ENCODE measurements at regions not wholly inside any gene's neighbourhood (a gene's known extent, or its start where the extent isn't known, plus 50 kb on each side); places are given as distances from the start of the nearest gene placed in this dataset.
A peak's percentile ranks its signal among the peaks of the same experiment; 100 is the strongest.

- peaks cover 6% of the 10 kb centered on the region for H3K4me1 ChIP-seq (ENCODE audit: control insufficient read depth, insufficient read depth, low read length, unreplicated experiment)
- H3K4me3 ChIP-seq (ENCODE audit: low read depth, low read length): no peak overlapping the region
- H2AFZ ChIP-seq (ENCODE audit: low read length, unreplicated experiment): no peak overlapping the region
- no peaks in the 10 kb centered on the region for H3K79me2 ChIP-seq (ENCODE audit: control insufficient read depth, insufficient read depth, low read length, unreplicated experiment)
- no peaks in the 10 kb centered on the region for H3K27me3 ChIP-seq (ENCODE audit: insufficient read depth, low read length)
- no peak overlapping the region for H3K27ac ChIP-seq (ENCODE audit: low read depth, low read length)
- H3K36me3 ChIP-seq (ENCODE audit: insufficient read depth, low read length): no peaks in the 10 kb centered on the region
Observed at GRCh38 chr2:150292192-150292591, 195.3 kb downstream of the RND3 start.

GRCh38 chr2:150286730-150287362, 200.6 kb downstream of the RND3 start:
- Histone ChIP-seq H3K27ac (ENCODE audit: low read depth, low read length) (no peak overlapping the region), H3K79me2 (ENCODE audit: control insufficient read depth, insufficient read depth, low read length, unreplicated experiment) (no peaks in the 10 kb centered on the region), H3K36me3 (ENCODE audit: insufficient read depth, low read length) (no peaks in the 10 kb centered on the region), H2AFZ (ENCODE audit: low read length, unreplicated experiment) (peak overlapping the region; percentile 22), H3K4me3 (ENCODE audit: low read depth, low read length) (no peak overlapping the region), H3K4me1 (ENCODE audit: control insufficient read depth, insufficient read depth, low read length, unreplicated experiment) (peaks cover 4% of the 10 kb centered on the region), H3K27me3 (ENCODE audit: insufficient read depth, low read length) (no peaks in the 10 kb centered on the region)

DNA sequence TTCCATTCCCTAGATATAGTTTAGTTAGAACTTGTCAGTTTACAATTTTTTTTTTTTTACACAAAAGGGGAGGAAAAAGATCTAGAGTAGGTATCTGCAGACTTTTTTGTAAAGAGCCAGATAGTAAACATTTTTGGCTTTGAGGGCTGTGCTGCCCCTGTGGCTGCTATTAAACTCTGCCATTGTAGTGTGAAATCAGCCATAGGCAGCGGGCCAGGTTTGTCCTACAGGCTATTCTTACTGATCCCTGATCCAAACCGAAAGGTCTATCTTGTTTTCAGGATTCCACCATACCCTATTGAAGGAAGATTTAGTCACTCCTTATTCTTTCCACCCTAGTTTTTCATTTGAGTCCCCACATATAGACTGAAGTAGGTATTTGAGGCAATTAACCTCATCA, 203.4 kb downstream of the RND3 start:
- no peak overlapping the region for H3K27ac ChIP-seq (ENCODE audit: low read depth, low read length)
- peaks cover 15% of the 10 kb centered on the region for H3K4me1 ChIP-seq (ENCODE audit: control insufficient read depth, insufficient read depth, low read length, unreplicated experiment)
- H2AFZ ChIP-seq (ENCODE audit: low read length, unreplicated experiment): no peak overlapping the region
- no peaks in the 10 kb centered on the region for H3K36me3 ChIP-seq (ENCODE audit: insufficient read depth, low read length)
- no peak overlapping the region for H3K4me3 ChIP-seq (ENCODE audit: low read depth, low read length)
- no peaks in the 10 kb centered on the region for H3K79me2 ChIP-seq (ENCODE audit: control insufficient read depth, insufficient read depth, low read length, unreplicated experiment)
- no peaks in the 10 kb centered on the region for H3K27me3 ChIP-seq (ENCODE audit: insufficient read depth, low read length)

GRCh38 chr2:150282771-150283371, 204.6 kb downstream of the RND3 start:
- Histone ChIP-seq H3K4me3 (ENCODE audit: low read depth, low read length) (no peak overlapping the region), H3K4me1 (ENCODE audit: control insufficient read depth, insufficient read depth, low read length, unreplicated experiment) (peaks cover 15% of the 10 kb centered on the region), H3K27ac (ENCODE audit: low read depth, low read length) (no peak overlapping the region), H3K27me3 (ENCODE audit: insufficient read depth, low read length) (no peaks in the 10 kb centered on the region), H3K79me2 (ENCODE audit: control insufficient read depth, insufficient read depth, low read length, unreplicated experiment) (no peaks in the 10 kb centered on the region), H3K36me3 (ENCODE audit: insufficient read depth, low read length) (no peaks in the 10 kb centered on the region), H2AFZ (ENCODE audit: low read length, unreplicated experiment) (no peak overlapping the region)

GRCh38 chr2:150282357-150282756, 205.1 kb downstream of the RND3 start:
- Histone ChIP-seq H2AFZ (ENCODE audit: low read length, unreplicated experiment) (no peak overlapping the region), H3K27me3 (ENCODE audit: insufficient read depth, low read length) (no peaks in the 10 kb centered on the region), H3K4me3 (ENCODE audit: low read depth, low read length) (no peak overlapping the region), H3K79me2 (ENCODE audit: control insufficient read depth, insufficient read depth, low read length, unreplicated experiment) (no peaks in the 10 kb centered on the region), H3K36me3 (ENCODE audit: insufficient read depth, low read length) (no peaks in the 10 kb centered on the region), H3K27ac (ENCODE audit: low read depth, low read length) (no peak overlapping the region), H3K4me1 (ENCODE audit: control insufficient read depth, insufficient read depth, low read length, unreplicated experiment) (peaks cover 15% of the 10 kb centered on the region)

GRCh38 chr2:150280231-150280630, 207.2 kb downstream of the RND3 start:
- H3K4me3 ChIP-seq (ENCODE audit: low read depth, low read length): no peak overlapping the region
- no peaks in the 10 kb centered on the region for H3K79me2 ChIP-seq (ENCODE audit: control insufficient read depth, insufficient read depth, low read length, unreplicated experiment)

GRCh38 chr2:150279686-150280085, 207.8 kb downstream of the RND3 start:
- H3K27ac ChIP-seq (ENCODE audit: low read depth, low read length): peak overlapping the region; percentile 43
- no peak overlapping the region for H2AFZ ChIP-seq (ENCODE audit: low read length, unreplicated experiment)
- no peaks in the 10 kb centered on the region for H3K27me3 ChIP-seq (ENCODE audit: insufficient read depth, low read length)
- H3K4me3 ChIP-seq (ENCODE audit: low read depth, low read length): no peak overlapping the region
- no peaks in the 10 kb centered on the region for H3K36me3 ChIP-seq (ENCODE audit: insufficient read depth, low read length)
- peaks cover 11% of the 10 kb centered on the region for H3K4me1 ChIP-seq (ENCODE audit: control insufficient read depth, insufficient read depth, low read length, unreplicated experiment)
- no peaks in the 10 kb centered on the region for H3K79me2 ChIP-seq (ENCODE audit: control insufficient read depth, insufficient read depth, low read length, unreplicated experiment)

More at GRCh38 chr2:150280231-150280630, 207.2 kb downstream of the RND3 start:
- Histone ChIP-seq H2AFZ (ENCODE audit: low read length, unreplicated experiment) (peak overlapping the region; percentile 8), H3K27ac (ENCODE audit: low read depth, low read length) (peak overlapping the region; percentile 43), H3K36me3 (ENCODE audit: insufficient read depth, low read length) (no peaks in the 10 kb centered on the region), H3K4me1 (ENCODE audit: control insufficient read depth, insufficient read depth, low read length, unreplicated experiment) (peaks cover 11% of the 10 kb centered on the region), H3K27me3 (ENCODE audit: insufficient read depth, low read length) (no peaks in the 10 kb centered on the region)

DNA sequence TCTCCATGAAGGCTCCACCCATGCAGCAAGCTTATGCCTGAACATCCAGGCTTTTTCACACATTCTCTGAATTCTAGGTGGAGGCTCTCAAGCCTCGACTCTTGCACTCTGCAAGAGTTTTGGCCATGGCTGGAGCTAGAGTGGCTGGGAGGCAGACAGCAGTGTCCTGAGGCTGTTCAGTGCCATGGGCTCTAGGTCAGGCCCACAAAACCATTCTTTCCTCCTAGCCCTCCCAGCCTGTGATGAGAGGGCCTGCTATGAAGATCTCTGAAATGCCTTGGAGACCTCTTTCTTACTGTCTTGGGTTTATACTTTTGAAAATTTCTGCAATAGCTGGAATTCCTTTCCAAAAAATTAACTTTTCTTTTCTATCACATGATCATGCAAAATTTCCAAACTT, 210.7 kb downstream of the RND3 start:
- peaks cover 24% of the 10 kb centered on the region for H3K4me1 ChIP-seq (ENCODE audit: control insufficient read depth, insufficient read depth, low read length, unreplicated experiment)
- H3K4me3 ChIP-seq (ENCODE audit: low read depth, low read length): no peak overlapping the region
- H3K79me2 ChIP-seq (ENCODE audit: control insufficient read depth, insufficient read depth, low read length, unreplicated experiment): no peaks in the 10 kb centered on the region
- no peaks in the 10 kb centered on the region for H3K27me3 ChIP-seq (ENCODE audit: insufficient read depth, low read length)
- H2AFZ ChIP-seq (ENCODE audit: low read length, unreplicated experiment): no peak overlapping the region
- H3K36me3 ChIP-seq (ENCODE audit: insufficient read depth, low read length): no peaks in the 10 kb centered on the region
- no peak overlapping the region for H3K27ac ChIP-seq (ENCODE audit: low read depth, low read length)

- no peak overlapping the region for H3K27ac ChIP-seq (ENCODE audit: low read depth, low read length)
- H3K36me3 ChIP-seq (ENCODE audit: insufficient read depth, low read length): no peaks in the 10 kb centered on the region
- peaks cover 14% of the 10 kb centered on the region for H3K4me1 ChIP-seq (ENCODE audit: control insufficient read depth, insufficient read depth, low read length, unreplicated experiment)
- H2AFZ ChIP-seq (ENCODE audit: low read length, unreplicated experiment): no peak overlapping the region
- H3K4me3 ChIP-seq (ENCODE audit: low read depth, low read length): no peak overlapping the region
- H3K27me3 ChIP-seq (ENCODE audit: insufficient read depth, low read length): no peaks in the 10 kb centered on the region
- H3K79me2 ChIP-seq (ENCODE audit: control insufficient read depth, insufficient read depth, low read length, unreplicated experiment): no peaks in the 10 kb centered on the region
Observed at GRCh38 chr2:150274108-150274507, 213.4 kb downstream of the RND3 start.

DNA sequence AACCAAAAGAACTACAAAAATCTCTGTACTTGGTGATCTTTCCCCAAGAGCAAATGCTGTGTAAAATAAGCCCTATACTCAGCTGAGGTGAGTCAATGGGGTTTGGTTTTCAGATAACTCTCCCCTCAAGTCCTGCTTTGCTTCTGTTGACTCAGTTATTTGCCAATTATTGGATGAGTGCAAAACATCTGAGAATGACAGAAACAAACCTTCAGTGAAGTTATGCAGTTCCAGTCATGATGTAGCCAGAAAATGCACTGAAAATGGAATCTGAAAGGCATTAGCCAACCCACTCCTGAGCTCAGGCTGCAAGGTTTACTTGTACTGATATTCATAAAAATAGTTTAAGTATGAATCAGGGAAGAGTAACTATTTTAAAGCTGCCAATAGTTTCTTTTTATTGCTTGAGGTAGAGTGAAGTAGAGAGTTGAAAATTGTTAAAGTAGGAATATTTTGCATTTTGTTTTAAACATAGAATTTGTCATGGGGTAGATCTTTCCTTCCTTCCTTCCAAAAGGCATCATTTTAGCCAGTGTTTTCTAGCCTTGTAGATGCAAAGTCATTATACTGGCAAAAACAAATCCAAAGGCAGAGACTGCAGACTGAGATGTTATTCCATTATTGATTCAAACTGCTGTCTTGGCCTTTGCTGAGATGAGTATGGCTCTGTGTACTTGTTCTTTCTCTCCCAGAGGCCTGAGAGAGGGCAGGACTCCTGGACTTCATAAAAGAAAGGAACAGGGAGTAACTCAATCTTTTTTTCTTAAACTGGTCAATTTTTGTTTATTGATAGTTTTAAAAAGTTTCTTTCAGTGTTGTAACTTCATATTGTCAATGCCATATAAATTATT, 215.3 kb downstream of the RND3 start:
- Histone ChIP-seq H3K79me2 (ENCODE audit: control insufficient read depth, insufficient read depth, low read length, unreplicated experiment) (no peaks in the 10 kb centered on the region), H3K27ac (ENCODE audit: low read depth, low read length) (peak overlapping the region; percentile 35), H3K27me3 (ENCODE audit: insufficient read depth, low read length) (no peaks in the 10 kb centered on the region), H3K4me3 (ENCODE audit: low read depth, low read length) (no peak overlapping the region), H3K4me1 (ENCODE audit: control insufficient read depth, insufficient read depth, low read length, unreplicated experiment) (peaks cover 14% of the 10 kb centered on the region), H3K36me3 (ENCODE audit: insufficient read depth, low read length) (no peaks in the 10 kb centered on the region), H2AFZ (ENCODE audit: low read length, unreplicated experiment) (peak overlapping the region; percentile 56)

Data from ACC112 (cell line).